Type B pancreatic cell (in vitro differentiated cells): ENCODE measurements at regions not wholly inside any gene's neighbourhood (a gene's known extent, or its start where the extent isn't known, plus 50 kb on each side); places are given as distances from the start of the nearest gene placed in this dataset.
"Not testable (repeated sequence)": the region's sequence is repeated elsewhere in the genome, so short reads cannot be mapped to it uniquely, and the experiment has no call there.

Experiments
- DNase-seq: peaks from one replicate; pipeline ENCODE4 v3.0.0; 2021; ENCODE audit warnings: mixed read lengths; ENCODE audit not compliant: unreplicated experiment; ENCODE audit errors: extremely low spot score
- H3K27ac Mint-ChIP-seq: 2 replicates; pipeline ENCODE4 v1.8.0; 2021; ENCODE audit warnings: mild to moderate bottlenecking, mixed read lengths
- H3K27me3 Mint-ChIP-seq: 2 replicates; pipeline ENCODE4 v1.8.0; 2021; ENCODE audit warnings: mixed read lengths
- H3K36me3 Mint-ChIP-seq: 2 replicates; pipeline ENCODE4 v1.8.0; 2021; ENCODE audit warnings: mixed read lengths
- H3K4me1 Mint-ChIP-seq: one replicate; pipeline ENCODE4 v1.8.0; 2021; ENCODE audit warnings: mixed read lengths; ENCODE audit not compliant: unreplicated experiment
- H3K4me3 Mint-ChIP-seq: 2 replicates; pipeline ENCODE4 v1.8.0; 2021; ENCODE audit warnings: mild to moderate bottlenecking, mixed read lengths
- H3K9me3 Mint-ChIP-seq: 2 replicates; pipeline ENCODE4 v1.8.0; 2021; ENCODE audit warnings: mixed read lengths
- CTCF ChIP-seq: fragments of 200-600 bp; sonication (generic); conservative IDR thresholded peaks from 2 replicates; pipeline ENCODE4 v1.5.0; 2021; ENCODE audit warnings: antibody characterized with exemption, mild to moderate bottlenecking

DNA sequence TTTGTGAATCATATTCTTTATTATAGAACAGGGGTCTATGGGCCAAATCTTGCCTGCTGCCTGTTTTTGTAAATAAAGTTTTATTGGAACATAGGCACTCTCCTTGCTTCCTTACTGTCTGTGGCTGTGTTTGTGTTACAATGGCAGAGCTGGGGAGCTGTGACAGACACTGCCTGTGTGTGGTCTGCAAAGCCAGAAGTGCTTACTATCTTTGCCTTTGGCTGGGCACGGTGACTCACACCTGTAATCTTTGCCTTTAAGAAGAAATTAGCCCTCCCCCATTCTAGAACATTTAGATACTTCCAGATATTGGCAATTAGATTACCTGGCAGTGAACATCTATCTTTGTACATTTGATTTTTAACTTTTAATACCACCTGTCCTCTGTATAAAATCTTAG, 308.3 kb downstream of the FOXL1 start:
- peaks cover 48% of the 10 kb centered on the region for H3K27me3 Mint-ChIP-seq
- H3K4me1 Mint-ChIP-seq = peaks cover 17% of the 10 kb centered on the region
- H3K36me3 Mint-ChIP-seq = no peaks in the 10 kb centered on the region
- TF ChIP-seq CTCF = no peak
- DNase-seq = no peak
- no peak overlapping the region for H3K4me3 Mint-ChIP-seq
- no peaks in the 10 kb centered on the region for H3K9me3 Mint-ChIP-seq
- no peak overlapping the region for H3K27ac Mint-ChIP-seq

- H3K4me3 Mint-ChIP-seq = no peak overlapping the region
- DNase-seq = no peak
- TF ChIP-seq CTCF = no peak
- H3K27me3 Mint-ChIP-seq = peaks cover 42% of the 10 kb centered on the region
- no peaks in the 10 kb centered on the region for H3K36me3 Mint-ChIP-seq
- peaks cover 11% of the 10 kb centered on the region for H3K4me1 Mint-ChIP-seq
- H3K27ac Mint-ChIP-seq = no peak overlapping the region
- no peaks in the 10 kb centered on the region for H3K9me3 Mint-ChIP-seq
Observed at GRCh38 chr16:86887416-86887815, 309.1 kb downstream of the FOXL1 start.

DNA sequence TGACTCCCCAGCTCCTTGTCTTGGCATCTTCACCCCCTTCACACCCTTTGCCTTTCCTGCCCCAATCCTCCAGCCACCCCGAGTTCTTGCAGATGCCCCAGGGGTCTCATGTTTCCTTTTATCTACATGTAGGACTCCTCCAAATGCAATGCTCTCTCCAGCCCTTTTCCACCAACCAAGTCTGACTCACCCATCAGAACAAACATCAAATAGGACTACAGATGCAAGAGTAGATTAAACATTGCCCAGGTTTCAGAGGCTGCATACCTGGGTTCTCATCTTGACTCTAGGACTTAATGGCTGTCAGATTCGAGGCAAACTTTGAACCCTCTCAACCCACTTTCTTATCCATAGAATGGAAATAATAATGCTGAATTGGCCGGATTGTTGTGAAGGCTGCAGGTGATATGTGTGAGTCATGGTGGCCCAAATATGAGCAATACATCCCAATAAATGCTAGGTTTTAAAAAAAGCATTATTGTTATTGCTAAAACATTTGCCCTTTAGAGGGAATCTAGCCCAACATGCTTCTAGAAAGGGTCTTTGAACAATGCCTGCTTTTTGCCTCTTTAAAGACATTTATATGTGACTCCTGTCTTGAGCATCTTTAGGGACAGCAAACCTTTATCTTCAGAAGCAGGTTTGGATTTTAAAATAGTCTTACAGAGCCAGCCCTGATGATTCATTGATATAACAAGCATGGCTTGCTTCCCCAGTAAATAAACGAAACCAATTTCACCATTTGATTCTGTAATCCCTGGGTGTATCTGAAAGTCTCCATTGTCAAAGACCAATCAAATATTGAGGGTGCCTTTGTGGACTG, 310.1 kb downstream of the FOXL1 start:
- DNase-seq = no peak
- Mint-ChIP-seq H3K4me3 (no peak overlapping the region), H3K27me3 (peaks cover 41% of the 10 kb centered on the region), H3K27ac (no peak overlapping the region), H3K9me3 (no peaks in the 10 kb centered on the region), H3K36me3 (no peaks in the 10 kb centered on the region), H3K4me1 (peaks cover 14% of the 10 kb centered on the region)
- TF ChIP-seq CTCF = no peak

DNA sequence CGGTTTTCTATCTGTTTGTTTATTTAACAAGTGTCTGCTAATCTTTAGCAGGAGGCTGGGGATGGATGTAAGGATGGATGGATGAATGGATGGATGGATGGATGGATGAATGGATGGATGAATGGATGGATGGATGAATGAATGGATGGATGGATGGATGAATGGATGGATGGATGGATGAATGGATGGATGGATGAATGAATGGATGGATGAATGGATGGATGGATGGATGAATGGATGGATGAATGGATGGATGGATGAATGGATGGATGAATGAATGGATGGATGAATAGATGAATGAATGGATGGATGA, 310.7 kb downstream of the FOXL1 start:
- H3K27me3 Mint-ChIP-seq = peaks cover 40% of the 10 kb centered on the region
- H3K36me3 Mint-ChIP-seq, H3K27ac Mint-ChIP-seq, DNase-seq, H3K9me3 Mint-ChIP-seq, H3K4me3 Mint-ChIP-seq: not testable (repeated sequence)
- peaks cover 14% of the 10 kb centered on the region for H3K4me1 Mint-ChIP-seq

DNA sequence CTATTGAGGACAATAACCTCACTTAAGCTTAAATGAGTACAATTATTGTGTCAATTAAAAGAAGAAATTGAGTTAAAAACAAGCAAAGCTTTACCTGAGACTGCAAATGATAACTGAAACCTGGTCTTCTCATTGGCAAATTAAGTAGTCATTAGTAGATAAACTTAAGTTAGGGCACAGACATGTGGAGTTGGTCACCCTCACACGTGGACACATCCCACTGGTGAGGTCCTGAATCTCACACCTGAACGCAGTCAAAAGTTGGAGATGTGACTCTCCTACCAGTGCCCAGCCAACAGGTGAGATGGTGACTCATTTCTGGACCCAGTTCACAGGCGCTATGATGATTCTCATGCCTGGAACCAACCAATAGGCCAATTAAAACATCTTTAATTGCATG, 311.6 kb downstream of the FOXL1 start:
- no peak overlapping the region for H3K4me3 Mint-ChIP-seq
- DNase-seq = no peak
- no peak for TF ChIP-seq CTCF
- no peak overlapping the region for H3K27ac Mint-ChIP-seq
- H3K9me3 Mint-ChIP-seq = no peaks in the 10 kb centered on the region
- peaks cover 10% of the 10 kb centered on the region for H3K4me1 Mint-ChIP-seq
- peaks cover 46% of the 10 kb centered on the region for H3K27me3 Mint-ChIP-seq
- H3K36me3 Mint-ChIP-seq = no peaks in the 10 kb centered on the region

DNA sequence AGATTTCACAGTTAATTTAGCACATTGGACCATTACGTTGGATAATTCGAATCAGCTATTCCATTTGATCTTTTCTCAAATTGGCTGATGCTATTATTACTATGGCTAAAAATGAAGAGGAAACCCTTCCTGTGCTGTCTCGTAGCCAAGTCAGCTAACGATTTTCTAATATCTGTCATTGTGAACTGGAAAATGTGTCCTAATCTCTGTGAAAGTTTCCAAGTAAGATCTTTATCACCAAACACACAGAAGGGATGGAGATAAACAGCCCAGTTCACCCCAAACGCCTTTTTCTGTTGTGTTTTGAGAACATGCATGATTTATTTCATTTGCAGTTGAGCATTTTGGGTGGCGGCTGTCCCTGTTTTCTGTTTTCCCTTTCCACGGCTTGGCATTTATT, 312.8 kb downstream of the FOXL1 start:
- DNase-seq = no peak
- H3K27ac Mint-ChIP-seq = no peak overlapping the region
- H3K4me1 Mint-ChIP-seq = peaks cover 18% of the 10 kb centered on the region
- H3K27me3 Mint-ChIP-seq = peaks cover 53% of the 10 kb centered on the region
- no peak for TF ChIP-seq CTCF
- H3K36me3 Mint-ChIP-seq = no peaks in the 10 kb centered on the region
- H3K4me3 Mint-ChIP-seq = no peak overlapping the region
- no peaks in the 10 kb centered on the region for H3K9me3 Mint-ChIP-seq
